RWPE2 (cell line): ENCODE measurements at regions not wholly inside any gene's neighbourhood (a gene's known extent, or its start where the extent isn't known, plus 50 kb on each side); places are given as distances from the start of the nearest gene placed in this dataset.

Experiments
- ATAC-seq: fragments of 200-7000 bp; cut with Tn5 transposase; 3 replicates; pipeline ENCODE4 v1.9.1; 2021; ENCODE audit warnings: low read depth
- DNase-seq: peaks from one replicate; pipeline ENCODE4 v3.0.0-alpha.2; 2020; ENCODE audit warnings: low spot score
- H3K27ac ChIP-seq: fragments of 450-650 bp; 2 replicates; pipeline ENCODE4 v1.5.1; 2017; ENCODE audit warnings: mild to moderate bottlenecking; ENCODE audit not compliant: poor library complexity, severe bottlenecking
- H3K27me3 ChIP-seq: fragments of 250-450 bp; sonication (Bioruptor Pico); 2 replicates; pipeline ENCODE4 v1.5.1; 2021; ENCODE audit warnings: mild to moderate bottlenecking, moderate library complexity; ENCODE audit not compliant: insufficient read depth, poor library complexity, severe bottlenecking
- H3K36me3 ChIP-seq: fragments of 250-450 bp; sonication (Bioruptor Pico); 2 replicates; pipeline ENCODE4 v1.5.1; 2020; ENCODE audit warnings: low read depth, mild to moderate bottlenecking, moderate library complexity
- H3K4me1 ChIP-seq: fragments of 250-450 bp; sonication (Bioruptor Pico); 2 replicates; pipeline ENCODE4 v1.5.1; 2021; ENCODE audit warnings: mild to moderate bottlenecking, moderate library complexity; ENCODE audit not compliant: insufficient read depth, poor library complexity, severe bottlenecking
- H3K4me3 ChIP-seq: fragments of 250-450 bp; sonication (Bioruptor Pico); 2 replicates; pipeline ENCODE4 v1.5.1; 2021; ENCODE audit warnings: mild to moderate bottlenecking, moderate library complexity; ENCODE audit not compliant: severe bottlenecking
- H3K9me3 ChIP-seq: fragments of 250-450 bp; sonication (Bioruptor Pico); 2 replicates; pipeline ENCODE4 v1.5.1; 2021; ENCODE audit warnings: mild to moderate bottlenecking, moderate library complexity; ENCODE audit not compliant: severe bottlenecking
- CTCF ChIP-seq: fragments of 450-650 bp; IDR thresholded peaks from one replicate; pipeline ENCODE4 v1.5.1; 2017; ENCODE audit warnings: mild to moderate bottlenecking, moderate library complexity; ENCODE audit not compliant: poor library complexity, severe bottlenecking

GRCh38 chr3:139811331-139811730 lies 123.7 kb upstream of the CLSTN2 start:
- no peaks in the 10 kb centered on the region for H3K9me3 ChIP-seq
- no peaks in the 10 kb centered on the region for H3K36me3 ChIP-seq
- H3K27ac ChIP-seq, result no peak overlapping the region
- H3K4me1 ChIP-seq, result no peaks in the 10 kb centered on the region
- ATAC-seq (no peak), DNase-seq (no peak)
- no peak overlapping the region for H3K4me3 ChIP-seq
- no peak for TF ChIP-seq CTCF
- H3K27me3 ChIP-seq, result no peaks in the 10 kb centered on the region

- ATAC-seq, result no peak
- H3K4me3 ChIP-seq, result no peak overlapping the region
- H3K27me3 ChIP-seq, result no peaks in the 10 kb centered on the region
- no peaks in the 10 kb centered on the region for H3K4me1 ChIP-seq
- no peaks in the 10 kb centered on the region for H3K36me3 ChIP-seq
- H3K27ac ChIP-seq, result no peak overlapping the region
- no peaks in the 10 kb centered on the region for H3K9me3 ChIP-seq
- no peak for DNase-seq
- no peak for TF ChIP-seq CTCF
These were observed 126.8 kb upstream of the CLSTN2 start for GRCh38 chr3:139808201-139808600.

GRCh38 chr3:139803294-139803693 lies 125.5 kb upstream of the NMNAT3 start:
- Histone ChIP-seq H3K27me3 (no peaks in the 10 kb centered on the region), H3K36me3 (no peaks in the 10 kb centered on the region), H3K9me3 (peaks cover 2% of the 10 kb centered on the region), H3K4me3 (no peak overlapping the region), H3K27ac (no peak overlapping the region), H3K4me1 (no peaks in the 10 kb centered on the region)
- no peak for DNase-seq
- ATAC-seq, result no peak
- TF ChIP-seq CTCF, result no peak

GRCh38 chr3:139797724-139798343 lies 120.1 kb upstream of the NMNAT3 start:
- Histone ChIP-seq H3K36me3 (no peaks in the 10 kb centered on the region), H3K27ac (no peak overlapping the region), H3K27me3 (no peaks in the 10 kb centered on the region), H3K4me1 (no peaks in the 10 kb centered on the region), H3K4me3 (no peak overlapping the region), H3K9me3 (peaks cover 2% of the 10 kb centered on the region)
- DNase-seq (no peak), ATAC-seq (no peak)
- no peak for TF ChIP-seq CTCF

- no peaks in the 10 kb centered on the region for H3K36me3 ChIP-seq
- no peak for DNase-seq
- no peak overlapping the region for H3K27ac ChIP-seq
- no peaks in the 10 kb centered on the region for H3K27me3 ChIP-seq
- no peaks in the 10 kb centered on the region for H3K9me3 ChIP-seq
- ATAC-seq, result no peak
- no peak for TF ChIP-seq CTCF
- no peaks in the 10 kb centered on the region for H3K4me1 ChIP-seq
- no peak overlapping the region for H3K4me3 ChIP-seq
These were observed 116.9 kb upstream of the NMNAT3 start for GRCh38 chr3:139794469-139795265.
